Spleen (tissue), 7 donors: ENCODE measurements at regions not wholly inside any gene's neighbourhood (a gene's known extent, or its start where the extent isn't known, plus 50 kb on each side); places are given as distances from the start of the nearest gene placed in this dataset.

ENCODE experiments used
- POLR2A ChIP-seq, 3 donors: fragments of 450-650 bp; IDR thresholded peaks; one replicate each; pipeline ENCODE4 v1.5.1; 2017; ENCODE audit warnings: antibody characterized with exemption in 3 of 3, mild to moderate bottlenecking in 1 of 3
- POLR2AphosphoS5 ChIP-seq, 3 donors: sonication (generic); formaldehyde crosslinking; IDR thresholded peaks; one replicate each; pipeline ENCODE4 v1.5.1; 2017; ENCODE audit warnings: antibody characterized with exemption in 3 of 3
- TF ChIP-seq, protein P1 (sequence below), 11 experiments: fragments of 200-600 bp in 7 of 11; fragments of 450-650 bp in 4 of 11; sonication (generic) in 4 of 11; IDR thresholded peaks in 8 of 11; conservative IDR thresholded peaks in 3 of 11; 1 replicate in 7 of 11; 2 replicates in 4 of 11; pipeline versions ENCODE4 v1.4.0 to v1.8.0; 2016 to 2021; ENCODE audit warnings: antibody characterized with exemption in 11 of 11, inconsistent platforms in 4 of 11, mild to moderate bottlenecking in 1 of 11
- donor health status: DM: no; HTN: no; CAD: no; lungs with moderate emphysema.
- donor health status: DM: no; HTN: no; CAD: no.
- donor health status: DM: no; HTN: no; CAD: no.

- TF ChIP-seq, protein P1, sequence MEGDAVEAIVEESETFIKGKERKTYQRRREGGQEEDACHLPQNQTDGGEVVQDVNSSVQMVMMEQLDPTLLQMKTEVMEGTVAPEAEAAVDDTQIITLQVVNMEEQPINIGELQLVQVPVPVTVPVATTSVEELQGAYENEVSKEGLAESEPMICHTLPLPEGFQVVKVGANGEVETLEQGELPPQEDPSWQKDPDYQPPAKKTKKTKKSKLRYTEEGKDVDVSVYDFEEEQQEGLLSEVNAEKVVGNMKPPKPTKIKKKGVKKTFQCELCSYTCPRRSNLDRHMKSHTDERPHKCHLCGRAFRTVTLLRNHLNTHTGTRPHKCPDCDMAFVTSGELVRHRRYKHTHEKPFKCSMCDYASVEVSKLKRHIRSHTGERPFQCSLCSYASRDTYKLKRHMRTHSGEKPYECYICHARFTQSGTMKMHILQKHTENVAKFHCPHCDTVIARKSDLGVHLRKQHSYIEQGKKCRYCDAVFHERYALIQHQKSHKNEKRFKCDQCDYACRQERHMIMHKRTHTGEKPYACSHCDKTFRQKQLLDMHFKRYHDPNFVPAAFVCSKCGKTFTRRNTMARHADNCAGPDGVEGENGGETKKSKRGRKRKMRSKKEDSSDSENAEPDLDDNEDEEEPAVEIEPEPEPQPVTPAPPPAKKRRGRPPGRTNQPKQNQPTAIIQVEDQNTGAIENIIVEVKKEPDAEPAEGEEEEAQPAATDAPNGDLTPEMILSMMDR (IDR thresholded peaks at IDR 0.05 in 8 of 11, conservative IDR thresholded peaks at IDR 0.05 in 3 of 11), result no peak
- TF ChIP-seq POLR2AphosphoS5 (IDR thresholded peaks at IDR 0.05) (no peak), POLR2A (IDR thresholded peaks at IDR 0.05) (no peak)
These were observed 725.2 kb upstream of the CELF2 start for GRCh38 chr10:10292501-10292900.
